Gastroesophageal sphincter (tissue), 4 donors: ENCODE measurements at regions not wholly inside any gene's neighbourhood (a gene's known extent, or its start where the extent isn't known, plus 50 kb on each side); places are given as distances from the start of the nearest gene placed in this dataset.

ENCODE experiments used
- ATAC-seq: fragments of 150-250 bp; one replicate; pipeline ENCODE4 v1.9.1; 2016; ENCODE audit warnings: mild to moderate bottlenecking, moderate library complexity
- H3K27ac ChIP-seq, 4 donors: fragments of 200-600 bp; sonication (generic) in 3 of 4; 1 replicate in 3 of 4; 2 replicates in 1 of 4; pipeline ENCODE4 v1.5.1; 2016 to 2019
- H3K27me3 ChIP-seq: fragments of 200-600 bp; sonication (generic); one replicate; pipeline ENCODE4 v1.5.1; 2019
- H3K36me3 ChIP-seq, 2 donors: fragments of 200-600 bp; sonication (generic); one replicate each; pipeline ENCODE4 v1.5.1; 2019; ENCODE audit warnings: control low read depth in 1 of 2
- H3K4me1 ChIP-seq, 3 donors: fragments of 200-600 bp; sonication (generic); 1 replicate in 2 of 3; 2 replicates in 1 of 3; pipeline ENCODE4 v1.5.1; 2016 to 2019; ENCODE audit warnings: control low read depth in 2 of 3
- H3K4me3 ChIP-seq, 2 donors: fragments of 200-600 bp; sonication (generic); one replicate each; pipeline ENCODE4 v1.5.1; 2019; ENCODE audit warnings: mild to moderate bottlenecking in 1 of 2, moderate library complexity in 1 of 2
- H3K9me3 ChIP-seq, 3 donors: fragments of 200-600 bp; sonication (generic); one replicate each; pipeline ENCODE4 v1.5.1; 2017 to 2019; ENCODE audit warnings: control low read depth in 2 of 3
- EP300 ChIP-seq: sonication (generic); formaldehyde crosslinking; IDR thresholded peaks from one replicate; pipeline ENCODE4 v1.6.1; 2017; ENCODE audit warnings: antibody characterized with exemption, mild to moderate bottlenecking
- POLR2A ChIP-seq, 2 donors: fragments of 450-650 bp; IDR thresholded peaks; one replicate each; pipeline ENCODE4 v1.6.1; 2017; ENCODE audit warnings: antibody characterized with exemption in 2 of 2, mild to moderate bottlenecking in 2 of 2, moderate library complexity in 1 of 2
- POLR2AphosphoS5 ChIP-seq: sonication (generic); formaldehyde crosslinking; IDR thresholded peaks from one replicate; pipeline ENCODE4 v1.6.1; 2017; ENCODE audit warnings: antibody characterized with exemption
- WGBS, 2 donors: methylation state at CpG; one replicate each; pipeline ENCODE4 v1.1.5; 2018; ENCODE audit warnings: low coverage in 1 of 2; 5-methylcytosine and 5-hydroxymethylcytosine counted together
- TF ChIP-seq, protein P1 (sequence below), 4 experiments: fragments of 200-600 bp in 2 of 4; fragments of 450-650 bp in 2 of 4; sonication (generic) in 1 of 4; IDR thresholded peaks; one replicate each; pipeline ENCODE4 v1.5.1; 2017 to 2019; ENCODE audit warnings: antibody characterized with exemption in 4 of 4, mild to moderate bottlenecking in 2 of 4, moderate library complexity in 2 of 4

DNA sequence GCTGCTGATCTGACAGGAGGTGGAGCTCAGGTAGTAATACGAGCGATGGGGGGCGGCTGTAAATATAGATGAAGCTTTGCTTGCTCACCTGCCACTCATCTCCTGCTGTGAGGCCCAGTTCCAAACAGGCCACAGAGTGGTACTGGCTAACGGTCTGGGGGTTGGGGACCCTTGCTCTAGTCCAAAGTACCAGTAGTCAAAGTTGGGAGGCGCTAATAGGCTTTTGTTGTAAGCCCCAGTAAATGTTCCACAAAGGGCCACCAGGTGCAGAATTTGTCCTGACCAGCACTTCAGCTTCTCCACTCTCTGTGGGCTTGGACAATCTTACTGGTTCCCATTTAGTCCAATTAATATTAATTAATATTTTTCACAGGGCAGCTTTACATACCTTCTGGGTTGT lies 206.6 kb downstream of the ACTR3B start:
- Histone ChIP-seq H3K36me3 (no peaks in the 10 kb centered on the region), H3K27me3 (no peaks in the 10 kb centered on the region), H3K4me3 (no peak overlapping the region), H3K4me1 (no peaks in the 10 kb centered on the region), H3K9me3 (peaks cover 0 to 47% (median 0%) of the 10 kb centered on the region in 3 donors), H3K27ac (no peak overlapping the region)
- ATAC-seq: no peak
- TF ChIP-seq POLR2AphosphoS5: no peak
- no peak for TF ChIP-seq EP300
- no peak for TF ChIP-seq POLR2A (IDR thresholded peaks at IDR 0.05)
- TF ChIP-seq, protein P1, sequence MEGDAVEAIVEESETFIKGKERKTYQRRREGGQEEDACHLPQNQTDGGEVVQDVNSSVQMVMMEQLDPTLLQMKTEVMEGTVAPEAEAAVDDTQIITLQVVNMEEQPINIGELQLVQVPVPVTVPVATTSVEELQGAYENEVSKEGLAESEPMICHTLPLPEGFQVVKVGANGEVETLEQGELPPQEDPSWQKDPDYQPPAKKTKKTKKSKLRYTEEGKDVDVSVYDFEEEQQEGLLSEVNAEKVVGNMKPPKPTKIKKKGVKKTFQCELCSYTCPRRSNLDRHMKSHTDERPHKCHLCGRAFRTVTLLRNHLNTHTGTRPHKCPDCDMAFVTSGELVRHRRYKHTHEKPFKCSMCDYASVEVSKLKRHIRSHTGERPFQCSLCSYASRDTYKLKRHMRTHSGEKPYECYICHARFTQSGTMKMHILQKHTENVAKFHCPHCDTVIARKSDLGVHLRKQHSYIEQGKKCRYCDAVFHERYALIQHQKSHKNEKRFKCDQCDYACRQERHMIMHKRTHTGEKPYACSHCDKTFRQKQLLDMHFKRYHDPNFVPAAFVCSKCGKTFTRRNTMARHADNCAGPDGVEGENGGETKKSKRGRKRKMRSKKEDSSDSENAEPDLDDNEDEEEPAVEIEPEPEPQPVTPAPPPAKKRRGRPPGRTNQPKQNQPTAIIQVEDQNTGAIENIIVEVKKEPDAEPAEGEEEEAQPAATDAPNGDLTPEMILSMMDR (IDR thresholded peaks at IDR 0.05): no peak
- 90% methylated on average over 2 of the region's 5 CpGs; no CpG with 5 or more reads in 1 of the 2 donors for WGBS, 2 donors

DNA sequence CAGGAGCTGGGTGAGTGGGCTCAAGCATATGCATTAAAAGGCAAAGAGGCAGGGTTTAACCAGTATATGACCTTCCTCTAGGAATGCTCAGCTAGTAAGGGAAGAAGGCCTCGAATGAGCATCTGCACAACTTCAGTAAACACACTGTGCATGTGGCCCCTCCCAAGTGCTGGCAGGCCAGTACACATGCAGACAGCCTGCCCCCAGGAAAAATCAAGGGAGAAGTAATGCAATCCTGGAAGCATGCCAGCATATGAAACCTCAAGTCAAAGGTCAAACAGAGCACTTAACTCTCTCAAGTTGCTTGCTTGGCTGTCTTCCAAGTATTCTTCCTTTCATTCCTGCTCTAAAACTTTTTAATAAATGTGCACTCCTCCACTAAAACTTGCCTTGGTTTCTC lies 208.4 kb downstream of the ACTR3B start:
- 17 to 63% methylated on average over 1 of the region's 1 CpG for WGBS, 2 donors
- no peaks in the 10 kb centered on the region for H3K4me1 ChIP-seq
- no peak overlapping the region for H3K4me3 ChIP-seq
- H3K36me3 ChIP-seq: no peaks in the 10 kb centered on the region
- ATAC-seq: no peak
- no peaks in the 10 kb centered on the region for H3K27me3 ChIP-seq
- no peak for TF ChIP-seq POLR2A (IDR thresholded peaks at IDR 0.05)
- no peak for TF ChIP-seq POLR2AphosphoS5
- TF ChIP-seq, protein P1 (IDR thresholded peaks at IDR 0.05): no peak
- TF ChIP-seq EP300: no peak
- H3K9me3 ChIP-seq: peaks cover 0 to 49% (median 0%) of the 10 kb centered on the region in 3 donors
- H3K27ac ChIP-seq: no peak overlapping the region

DNA sequence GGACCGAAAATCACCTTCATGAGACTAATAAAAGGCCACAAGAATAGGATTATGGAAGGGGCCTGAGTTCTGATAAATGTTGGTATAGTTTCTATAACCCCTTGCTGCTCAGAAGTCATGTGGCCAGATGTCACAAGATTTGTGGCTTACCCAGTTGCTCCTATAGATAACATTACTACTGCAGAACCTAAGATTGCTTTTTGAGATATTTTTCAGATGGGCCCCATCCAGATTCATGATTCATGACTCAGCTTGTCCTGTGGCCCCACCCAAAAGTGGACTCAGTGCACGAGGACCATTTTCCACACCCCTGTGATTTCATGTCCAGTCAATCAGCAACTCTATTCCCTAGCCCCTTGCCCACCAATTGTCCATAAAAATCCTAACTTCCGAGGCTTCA lies 209.0 kb downstream of the ACTR3B start:
- H3K4me1 ChIP-seq: no peaks in the 10 kb centered on the region
- H3K4me3 ChIP-seq: no peak overlapping the region
- no peak for ATAC-seq
- peaks cover 0 to 49% (median 0%) of the 10 kb centered on the region in 3 donors for H3K9me3 ChIP-seq
- H3K27ac ChIP-seq: no peak overlapping the region
- no peaks in the 10 kb centered on the region for H3K36me3 ChIP-seq
- no peak for TF ChIP-seq POLR2A (IDR thresholded peaks at IDR 0.05)
- TF ChIP-seq POLR2AphosphoS5: no peak
- TF ChIP-seq EP300: no peak
- TF ChIP-seq, protein P1 (IDR thresholded peaks at IDR 0.05): no peak
- 59 to 78% methylated on average over 2 to 3 of the region's 3 CpGs for WGBS, 2 donors
- no peaks in the 10 kb centered on the region for H3K27me3 ChIP-seq

DNA sequence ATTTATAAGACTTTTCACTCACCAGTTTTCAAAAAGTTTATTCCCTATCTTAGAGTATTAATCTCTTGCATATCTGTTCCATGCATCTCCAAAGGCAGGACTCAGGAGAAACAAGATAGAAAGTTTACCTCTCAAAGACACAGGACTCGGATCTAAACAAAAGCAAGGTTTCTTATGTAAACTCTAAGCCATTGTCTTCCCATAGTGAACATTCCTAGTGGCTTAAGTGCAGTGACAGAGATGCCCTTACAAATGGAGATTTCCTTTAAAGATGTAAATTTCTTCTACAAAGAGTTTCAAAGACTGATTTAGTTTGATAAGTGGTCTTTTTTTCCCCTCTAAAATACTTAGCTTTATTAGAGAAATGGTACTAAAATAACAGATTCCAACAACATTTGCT lies 209.8 kb downstream of the ACTR3B start:
- 33 to 38% methylated on average over 1 of the region's 1 CpG for WGBS, 2 donors
- no peak overlapping the region for H3K27ac ChIP-seq
- no peaks in the 10 kb centered on the region for H3K4me1 ChIP-seq
- H3K9me3 ChIP-seq: peaks cover 0 to 49% (median 0%) of the 10 kb centered on the region in 3 donors
- no peaks in the 10 kb centered on the region for H3K27me3 ChIP-seq
- no peaks in the 10 kb centered on the region for H3K36me3 ChIP-seq
- TF ChIP-seq POLR2AphosphoS5 (no peak), EP300 (no peak), POLR2A (IDR thresholded peaks at IDR 0.05) (no peak)
- TF ChIP-seq, protein P1 (IDR thresholded peaks at IDR 0.05): no peak
- no peak for ATAC-seq
- H3K4me3 ChIP-seq: no peak overlapping the region

DNA sequence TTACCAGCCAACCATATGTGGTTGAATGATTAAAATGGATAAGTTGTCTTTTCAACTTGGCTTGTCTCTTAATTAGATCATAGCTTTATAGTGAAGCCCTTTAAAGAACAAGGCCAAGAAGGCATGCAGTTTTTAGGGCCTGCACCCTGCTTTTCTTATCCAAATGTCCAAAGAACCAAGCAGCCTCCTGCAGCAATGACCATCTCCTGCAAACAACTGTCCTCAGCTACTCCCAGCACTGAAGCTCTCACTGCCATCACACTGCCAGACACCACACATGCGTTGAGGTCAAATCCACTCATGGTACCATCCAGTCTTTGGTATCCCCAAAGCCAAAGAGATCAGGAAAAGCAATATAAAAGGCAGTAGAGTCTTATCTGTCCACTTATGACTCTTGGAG lies 210.3 kb downstream of the ACTR3B start:
- H3K27me3 ChIP-seq: no peaks in the 10 kb centered on the region
- 17% methylated on average over 1 of the region's 1 CpG; no CpG with 5 or more reads in 1 of the 2 donors for WGBS, 2 donors
- TF ChIP-seq, protein P1 (IDR thresholded peaks at IDR 0.05): no peak
- TF ChIP-seq EP300 (no peak), POLR2A (IDR thresholded peaks at IDR 0.05) (no peak), POLR2AphosphoS5 (no peak)

More for the DNA sequence above, 210.3 kb downstream of the ACTR3B start:
- Histone ChIP-seq H3K4me3 (no peak overlapping the region), H3K27ac (no peak overlapping the region), H3K4me1 (no peaks in the 10 kb centered on the region), H3K9me3 (peaks cover 0 to 49% (median 0%) of the 10 kb centered on the region in 3 donors), H3K36me3 (no peaks in the 10 kb centered on the region)
- ATAC-seq: no peak
